SK-N-MC (cell line): ENCODE measurements at regions not wholly inside any gene's neighbourhood (a gene's known extent, or its start where the extent isn't known, plus 50 kb on each side); places are given as distances from the start of the nearest gene placed in this dataset.

Experiments
- EZH2 ChIP-seq: fragments of 200-600 bp; sonication (generic); IDR thresholded peaks from one replicate; pipeline ENCODE4 v1.6.1; 2017; ENCODE audit warnings: antibody characterized with exemption
- FOXP2 ChIP-seq: optimal IDR thresholded peaks from 2 replicates; pipeline ENCODE3; 2011; ENCODE audit warnings: mild to moderate bottlenecking, moderate library complexity; ENCODE audit not compliant: insufficient read depth; ENCODE audit errors: extremely low read length, control extremely low read depth
- POLR2AphosphoS5 ChIP-seq: IDR thresholded peaks from 2 replicates; pipeline ENCODE4 v1.6.1; 2012; ENCODE audit warnings: mild to moderate bottlenecking, low read depth, low read length, borderline replicate concordance

GRCh38 chr1:29653886-29654450 is 417.6 kb downstream of the PTPRU start:
- TF ChIP-seq POLR2AphosphoS5 = no peak
- TF ChIP-seq EZH2 = no peak
- no peak for TF ChIP-seq FOXP2
